K562 (cell line): ENCODE measurements at regions not wholly inside any gene's neighbourhood (a gene's known extent, or its start where the extent isn't known, plus 50 kb on each side); places are given as distances from the start of the nearest gene placed in this dataset.

ENCODE experiments used
- ARID3A ChIP-seq: IDR thresholded peaks from 2 replicates; pipeline ENCODE4 v1.6.1; 2012; ENCODE audit warnings: low read depth, low read length, improper control_type of control experiment, borderline replicate concordance
- ARID4B ChIP-seq: sonication (generic); formaldehyde crosslinking; IDR thresholded peaks from 2 replicates; pipeline ENCODE4 v1.8.0; 2022; ENCODE audit warnings: mild to moderate bottlenecking, missing genetic modification reagents
- ARNT ChIP-seq, 2 experiments: fragments of 450-650 bp; IDR thresholded peaks; 2 replicates each; pipeline ENCODE4 v1.6.1; 2016; ENCODE audit warnings: mild to moderate bottlenecking in 1 of 2
- C11orf30 ChIP-seq: fragments of 450-650 bp; IDR thresholded peaks from 2 replicates; pipeline ENCODE4 v1.6.1; 2016; ENCODE audit warnings: low read depth, mild to moderate bottlenecking
- CTBP1 ChIP-seq: fragments of 450-650 bp; IDR thresholded peaks from 2 replicates; pipeline ENCODE4 v1.6.1; 2016; ENCODE audit warnings: borderline replicate concordance
- ERF ChIP-seq: fragments of 450-650 bp; formaldehyde crosslinking; IDR thresholded peaks from 2 replicates; pipeline ENCODE4 v1.4.0; 2020; ENCODE audit warnings: mild to moderate bottlenecking, mixed read lengths
- FOXA3 ChIP-seq, 2 experiments: fragments of 450-650 bp in 1 of 2; sonication (generic) in 1 of 2; formaldehyde crosslinking; IDR thresholded peaks in 1 of 2; conservative IDR thresholded peaks in 1 of 2; 2 replicates each; pipeline versions ENCODE4 v1.4.0 to v1.8.0; 2020 to 2022; ENCODE audit warnings: mild to moderate bottlenecking in 2 of 2, missing genetic modification reagents in 1 of 2
- L3MBTL2 ChIP-seq: fragments of 450-650 bp; IDR thresholded peaks from 2 replicates; pipeline ENCODE4 v1.6.1; 2016; ENCODE audit warnings: mild to moderate bottlenecking, moderate library complexity
- MEIS2 ChIP-seq: fragments of 450-650 bp; IDR thresholded peaks from 2 replicates; pipeline ENCODE4 v1.6.1; 2014; ENCODE audit warnings: mild to moderate bottlenecking; ENCODE audit not compliant: partially characterized antibody
- MTA2 ChIP-seq: fragments of 450-650 bp; IDR thresholded peaks from 2 replicates; pipeline ENCODE4 v1.6.1; 2016; ENCODE audit warnings: low read depth
- NCOA1 ChIP-seq: fragments of 450-650 bp; IDR thresholded peaks from 2 replicates; pipeline ENCODE4 v1.6.1; 2016; ENCODE audit warnings: low read depth
- RBM34 ChIP-seq: fragments of 200-400 bp; formaldehyde crosslinking; IDR thresholded peaks from 2 replicates; pipeline ENCODE4 v1.6.1; 2018; ENCODE audit warnings: low read length, borderline replicate concordance; ENCODE audit not compliant: insufficient read depth
- SMARCB1 ChIP-seq: IDR thresholded peaks from 2 replicates; pipeline ENCODE4 v1.6.1; 2011; ENCODE audit warnings: improper control_type of control experiment, low read depth; ENCODE audit not compliant: insufficient read length
- ZNF140 ChIP-seq: fragments of 250-450 bp; sonication (Bioruptor Pico); IDR thresholded peaks from 2 replicates; pipeline ENCODE4 v1.8.0; 2021; ENCODE audit warnings: moderate library complexity, mild to moderate bottlenecking, inconsistent platforms
- ZNF184 ChIP-seq: sonication (generic); formaldehyde crosslinking; IDR thresholded peaks from 2 replicates; pipeline ENCODE4 v1.5.0; 2020; ENCODE audit warnings: missing genetic modification reagents
- ZNF232 ChIP-seq: sonication (generic); formaldehyde crosslinking; IDR thresholded peaks from 2 replicates; pipeline ENCODE4 v1.8.0; 2022; ENCODE audit warnings: mild to moderate bottlenecking, missing genetic modification reagents
- ZNF445 ChIP-seq: fragments of 250-450 bp; sonication (Bioruptor Pico); IDR thresholded peaks from 2 replicates; pipeline ENCODE4 v1.4.0; 2020; ENCODE audit warnings: low read depth, mild to moderate bottlenecking, moderate library complexity
- ZNF583 ChIP-seq: fragments of 250-450 bp; sonication (Bioruptor Pico); IDR thresholded peaks from 2 replicates; pipeline ENCODE4 v1.4.0; 2020
- TF ChIP-seq, protein P1 (sequence below): fragments of 200-800 bp; sonication (Bioruptor generic); IDR thresholded peaks from 2 replicates; pipeline ENCODE4 v1.6.1; 2017; ENCODE audit warnings: missing genetic modification characterization, missing compliant biosample characterization
- TF ChIP-seq, protein P2 (sequence below): fragments of 450-650 bp; formaldehyde crosslinking; IDR thresholded peaks from 2 replicates; pipeline ENCODE4 v1.4.0; 2022; ENCODE audit warnings: mild to moderate bottlenecking, moderate library complexity

DNA sequence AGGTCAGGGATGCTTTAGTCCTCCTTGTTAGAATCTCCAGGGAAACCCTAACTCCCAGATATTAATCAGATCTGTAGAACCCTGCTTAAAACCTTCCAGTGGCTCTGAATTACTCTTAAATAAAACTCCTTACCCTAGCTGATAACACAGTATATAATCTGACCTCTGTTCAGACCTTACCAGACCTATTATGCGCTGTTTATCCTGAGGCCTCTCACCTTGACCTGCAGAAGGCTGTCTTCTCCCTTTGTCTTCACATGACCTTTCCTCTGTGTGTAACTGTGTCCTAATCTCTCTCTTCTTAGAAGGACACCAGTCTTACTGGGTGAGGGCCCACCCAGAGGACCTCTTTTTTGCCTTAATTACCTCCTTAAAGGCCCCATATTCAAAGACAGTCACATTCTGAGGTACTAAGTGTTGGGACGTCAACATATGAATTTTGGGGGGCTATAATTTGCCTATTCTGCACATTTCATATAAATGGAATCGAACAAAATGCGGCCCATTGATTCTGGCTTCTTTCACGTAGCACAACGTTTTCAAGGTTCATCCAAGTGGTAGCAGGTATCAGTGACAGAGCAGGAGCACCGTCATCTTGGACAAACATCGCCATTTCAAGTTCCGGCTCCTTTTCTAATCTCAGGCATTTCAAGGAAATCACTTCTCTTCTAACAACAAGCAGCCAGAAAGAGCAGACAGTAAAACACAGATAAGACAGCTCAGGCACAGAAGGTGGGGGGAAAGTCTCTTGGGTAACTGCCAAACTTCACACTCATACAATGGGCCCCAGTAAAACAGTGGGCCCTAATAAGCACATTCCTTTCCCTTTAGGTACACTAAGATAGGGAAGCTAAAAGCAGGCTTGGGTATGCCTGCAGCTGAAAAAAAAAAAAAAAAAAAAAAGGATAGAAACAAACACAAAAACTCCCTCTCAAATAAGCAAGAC is 200.2 kb upstream of the NUDT4 start (continued):
- TF ChIP-seq SMARCB1 (no peak), ERF (CRISPR knock-in tag) (no peak), NCOA1 (peak; percentile 80; the same call in 1 of the 2 replicates), ZNF445 (no peak), ZNF184 (no peak), C11orf30 (peak; percentile 84), ZNF140 (CRISPR knock-in tag) (no peak), MTA2 (peak; percentile 75), ARID4B (CRISPR knock-in tag) (no peak), MEIS2 (peak; percentile 54), RBM34 (no peak), FOXA3 (CRISPR knock-in tag; conservative IDR thresholded peaks at IDR 0.05 in 1 of 2, IDR thresholded peaks at IDR 0.05 in 1 of 2) (no peak), ARID3A (0 out of 2 replicates have a peak, but pooled peaks have one; percentile 43), L3MBTL2 (peak; percentile 82), ZNF583 (CRISPR knock-in tag) (no peak), ZNF232 (CRISPR knock-in tag) (no peak), CTBP1 (peak; percentile 79), ARNT (IDR thresholded peaks at IDR 0.05) (peak; percentile 37 to 58; a peak in 1 of 4 replicates)
- TF ChIP-seq, protein P1, sequence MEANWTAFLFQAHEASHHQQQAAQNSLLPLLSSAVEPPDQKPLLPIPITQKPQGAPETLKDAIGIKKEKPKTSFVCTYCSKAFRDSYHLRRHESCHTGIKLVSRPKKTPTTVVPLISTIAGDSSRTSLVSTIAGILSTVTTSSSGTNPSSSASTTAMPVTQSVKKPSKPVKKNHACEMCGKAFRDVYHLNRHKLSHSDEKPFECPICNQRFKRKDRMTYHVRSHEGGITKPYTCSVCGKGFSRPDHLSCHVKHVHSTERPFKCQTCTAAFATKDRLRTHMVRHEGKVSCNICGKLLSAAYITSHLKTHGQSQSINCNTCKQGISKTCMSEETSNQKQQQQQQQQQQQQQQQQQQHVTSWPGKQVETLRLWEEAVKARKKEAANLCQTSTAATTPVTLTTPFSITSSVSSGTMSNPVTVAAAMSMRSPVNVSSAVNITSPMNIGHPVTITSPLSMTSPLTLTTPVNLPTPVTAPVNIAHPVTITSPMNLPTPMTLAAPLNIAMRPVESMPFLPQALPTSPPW (CRISPR knock-in tag): peak; percentile 61
- TF ChIP-seq, protein P2, sequence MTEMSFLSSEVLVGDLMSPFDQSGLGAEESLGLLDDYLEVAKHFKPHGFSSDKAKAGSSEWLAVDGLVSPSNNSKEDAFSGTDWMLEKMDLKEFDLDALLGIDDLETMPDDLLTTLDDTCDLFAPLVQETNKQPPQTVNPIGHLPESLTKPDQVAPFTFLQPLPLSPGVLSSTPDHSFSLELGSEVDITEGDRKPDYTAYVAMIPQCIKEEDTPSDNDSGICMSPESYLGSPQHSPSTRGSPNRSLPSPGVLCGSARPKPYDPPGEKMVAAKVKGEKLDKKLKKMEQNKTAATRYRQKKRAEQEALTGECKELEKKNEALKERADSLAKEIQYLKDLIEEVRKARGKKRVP (CRISPR knock-in tag): no peak
